ENCODE measurements at regions not wholly inside any gene's neighbourhood (a gene's known extent, or its start where the extent isn't known, plus 50 kb on each side); places are given as distances from the start of the nearest gene placed in this dataset.

DNA sequence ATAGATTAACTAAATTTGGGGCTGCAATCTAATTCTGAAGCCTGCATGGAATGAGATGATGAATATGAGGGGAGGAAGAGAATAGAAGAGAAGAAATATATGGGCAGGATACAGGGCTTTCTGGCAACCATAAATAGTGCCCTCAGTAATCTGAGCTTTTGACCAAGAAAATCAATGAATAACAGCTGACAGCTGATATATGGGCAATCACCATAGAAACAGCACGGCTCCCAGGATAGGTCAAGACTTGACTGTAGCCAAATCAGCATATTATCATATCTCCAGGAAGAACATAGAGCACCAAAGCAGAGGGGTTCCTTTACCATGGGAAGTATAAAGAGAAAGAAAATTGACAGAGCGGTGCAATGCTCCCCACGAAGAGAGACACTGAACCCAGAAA lies 643.8 kb upstream of the TENM4 start:
- TF ChIP-seq, protein P1, sequence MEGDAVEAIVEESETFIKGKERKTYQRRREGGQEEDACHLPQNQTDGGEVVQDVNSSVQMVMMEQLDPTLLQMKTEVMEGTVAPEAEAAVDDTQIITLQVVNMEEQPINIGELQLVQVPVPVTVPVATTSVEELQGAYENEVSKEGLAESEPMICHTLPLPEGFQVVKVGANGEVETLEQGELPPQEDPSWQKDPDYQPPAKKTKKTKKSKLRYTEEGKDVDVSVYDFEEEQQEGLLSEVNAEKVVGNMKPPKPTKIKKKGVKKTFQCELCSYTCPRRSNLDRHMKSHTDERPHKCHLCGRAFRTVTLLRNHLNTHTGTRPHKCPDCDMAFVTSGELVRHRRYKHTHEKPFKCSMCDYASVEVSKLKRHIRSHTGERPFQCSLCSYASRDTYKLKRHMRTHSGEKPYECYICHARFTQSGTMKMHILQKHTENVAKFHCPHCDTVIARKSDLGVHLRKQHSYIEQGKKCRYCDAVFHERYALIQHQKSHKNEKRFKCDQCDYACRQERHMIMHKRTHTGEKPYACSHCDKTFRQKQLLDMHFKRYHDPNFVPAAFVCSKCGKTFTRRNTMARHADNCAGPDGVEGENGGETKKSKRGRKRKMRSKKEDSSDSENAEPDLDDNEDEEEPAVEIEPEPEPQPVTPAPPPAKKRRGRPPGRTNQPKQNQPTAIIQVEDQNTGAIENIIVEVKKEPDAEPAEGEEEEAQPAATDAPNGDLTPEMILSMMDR (conservative IDR thresholded peaks at IDR 0.05; ENCODE audit: low read depth, low read length), result no peak
- TF ChIP-seq EZH2phosphoT487 (IDR thresholded peaks at IDR 0.05; ENCODE audit: borderline replicate concordance, low read length), result no peak
- no peak for TF ChIP-seq EZH2 (IDR thresholded peaks at IDR 0.05; ENCODE audit: low read length, unreplicated experiment)
- H3K9me2 ChIP-seq (replicated peaks; ENCODE audit: low read length), result no peaks in the 10 kb centered on the region
- no peak overlapping the region for H3K27ac ChIP-seq (ENCODE audit: low read length)
- H3K36me3 ChIP-seq (ENCODE audit: low read depth, low read length), result no peaks in the 10 kb centered on the region
- H3K79me2 ChIP-seq (ENCODE audit: low read length), result no peaks in the 10 kb centered on the region
- H2AFZ ChIP-seq (ENCODE audit: low read length), result no peak overlapping the region
- H3K9ac ChIP-seq (ENCODE audit: low read length), result no peak overlapping the region
- H3K4me2 ChIP-seq (ENCODE audit: low read length), result no peak overlapping the region
- H3K27me3 ChIP-seq (ENCODE audit: low read length), result no peaks in the 10 kb centered on the region
- 0 out of 2 replicates have a peak, but pooled peaks cover 2% of the 10 kb centered on the region for H3K9me3 ChIP-seq (ENCODE audit: low read length)
- no peak overlapping the region for H3K4me3 ChIP-seq (ENCODE audit: low read length)
- ChIA-PET CTCF (no interaction called here), POLR2A (ENCODE audit: unreplicated experiment) (no interaction called here)
- DNase-seq, result no peak
- BruUV-seq (replicated peaks), result no TSS peak
- no peak for ATAC-seq
- no peaks in the 10 kb centered on the region for H4K20me1 ChIP-seq (ENCODE audit: low read length)
- no peaks in the 10 kb centered on the region for H3F3A ChIP-seq (ENCODE audit: low read length, unreplicated experiment)
- no peaks in the 10 kb centered on the region for H3K4me1 ChIP-seq (ENCODE audit: insufficient read depth, low read length)
- intact Hi-C loops (cut with micrococcal nuclease), result no loop called here

DNA sequence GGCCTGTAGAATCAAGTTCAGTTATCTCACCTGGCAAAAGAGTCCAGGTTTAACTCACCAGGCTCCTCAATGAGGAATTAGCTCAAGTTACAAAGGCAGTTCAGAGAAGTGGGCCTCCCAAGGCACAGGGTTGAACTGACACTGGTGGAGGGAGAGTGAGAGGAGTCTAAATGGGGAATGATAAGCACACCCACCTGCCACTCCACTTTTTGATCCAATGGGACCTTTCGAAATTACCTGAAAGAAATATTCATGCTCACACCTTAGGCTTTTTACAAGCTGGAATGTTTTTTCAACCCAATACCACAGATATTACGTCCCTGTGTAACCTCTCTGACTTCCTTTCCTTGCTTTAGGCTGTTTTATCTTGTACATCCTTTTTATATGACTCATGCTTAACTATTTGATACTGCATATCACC lies 642.7 kb upstream of the TENM4 start:
- H3K9me3 ChIP-seq (ENCODE audit: low read length), result 0 out of 2 replicates have a peak, but pooled peaks cover 5% of the 10 kb centered on the region
- no peak overlapping the region for H3K9ac ChIP-seq (ENCODE audit: low read length)
- ATAC-seq (no peak), DNase-seq (peak; percentile 41)
- H2AFZ ChIP-seq (ENCODE audit: low read length), result no peak overlapping the region
- CTCF ChIA-PET, result no interaction called here
- intact Hi-C loops (cut with micrococcal nuclease), result no loop called here
- TF ChIP-seq, protein P1 (conservative IDR thresholded peaks at IDR 0.05; ENCODE audit: low read depth, low read length), result no peak
- TF ChIP-seq EZH2phosphoT487 (IDR thresholded peaks at IDR 0.05; ENCODE audit: borderline replicate concordance, low read length) (no peak), EZH2 (IDR thresholded peaks at IDR 0.05; ENCODE audit: low read length, unreplicated experiment) (no peak)
- no peaks in the 10 kb centered on the region for H3K4me1 ChIP-seq (ENCODE audit: insufficient read depth, low read length)
- H3K36me3 ChIP-seq (ENCODE audit: low read depth, low read length), result no peaks in the 10 kb centered on the region
- H3K4me3 ChIP-seq (ENCODE audit: low read length), result no peak overlapping the region
- H3K27me3 ChIP-seq (ENCODE audit: low read length), result no peaks in the 10 kb centered on the region
- no peak overlapping the region for H3K4me2 ChIP-seq (ENCODE audit: low read length)
- H3K79me2 ChIP-seq (ENCODE audit: low read length), result no peaks in the 10 kb centered on the region
- no peaks in the 10 kb centered on the region for H3F3A ChIP-seq (ENCODE audit: low read length, unreplicated experiment)
- no peaks in the 10 kb centered on the region for H4K20me1 ChIP-seq (ENCODE audit: low read length)
- no peaks in the 10 kb centered on the region for H3K9me2 ChIP-seq (replicated peaks; ENCODE audit: low read length)
- POLR2A ChIA-PET (ENCODE audit: unreplicated experiment), result no interaction called here
- BruUV-seq (replicated peaks), result no TSS peak
- H3K27ac ChIP-seq (ENCODE audit: low read length), result no peak overlapping the region

DNA sequence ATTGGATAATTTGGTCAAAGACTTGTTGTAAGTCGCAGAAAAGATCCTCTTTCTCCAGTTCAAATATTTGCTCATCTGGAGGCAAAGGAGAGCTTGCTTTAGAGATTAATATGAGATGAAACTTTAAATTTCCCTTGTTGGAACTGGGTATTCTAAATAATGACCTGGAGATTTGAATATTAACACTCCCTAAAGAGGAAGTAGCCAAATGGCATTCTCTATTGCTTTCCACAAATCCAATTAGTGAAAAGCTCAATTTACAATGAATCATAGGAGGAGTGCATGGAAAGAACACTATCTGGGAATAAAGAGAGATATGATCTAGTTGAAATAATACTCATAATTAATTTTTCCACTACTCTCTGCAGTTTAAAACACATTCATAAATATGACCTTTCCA lies 641.6 kb upstream of the TENM4 start:
- no peak overlapping the region for H3K4me2 ChIP-seq (ENCODE audit: low read length)
- TF ChIP-seq EZH2 (IDR thresholded peaks at IDR 0.05; ENCODE audit: low read length, unreplicated experiment) (no peak), EZH2phosphoT487 (IDR thresholded peaks at IDR 0.05; ENCODE audit: borderline replicate concordance, low read length) (no peak)
- TF ChIP-seq, protein P1 (conservative IDR thresholded peaks at IDR 0.05; ENCODE audit: low read depth, low read length), result no peak
- no peaks in the 10 kb centered on the region for H3F3A ChIP-seq (ENCODE audit: low read length, unreplicated experiment)
- H3K9me2 ChIP-seq (replicated peaks; ENCODE audit: low read length), result no peaks in the 10 kb centered on the region
- H3K27ac ChIP-seq (ENCODE audit: low read length), result no peak overlapping the region
- H3K79me2 ChIP-seq (ENCODE audit: low read length), result no peaks in the 10 kb centered on the region
- CTCF ChIA-PET, result no interaction called here
- no peak for ATAC-seq
- H3K9me3 ChIP-seq (ENCODE audit: low read length), result 0 out of 2 replicates have a peak, but pooled peaks cover 5% of the 10 kb centered on the region
- no peak overlapping the region for H3K9ac ChIP-seq (ENCODE audit: low read length)
- no peaks in the 10 kb centered on the region for H3K36me3 ChIP-seq (ENCODE audit: low read depth, low read length)
- no peaks in the 10 kb centered on the region for H4K20me1 ChIP-seq (ENCODE audit: low read length)
- POLR2A ChIA-PET (ENCODE audit: unreplicated experiment), result no interaction called here
- BruUV-seq (replicated peaks), result no TSS peak
- H3K27me3 ChIP-seq (ENCODE audit: low read length), result no peaks in the 10 kb centered on the region
- no peak overlapping the region for H2AFZ ChIP-seq (ENCODE audit: low read length)
- no peak overlapping the region for H3K4me3 ChIP-seq (ENCODE audit: low read length)
- no peaks in the 10 kb centered on the region for H3K4me1 ChIP-seq (ENCODE audit: insufficient read depth, low read length)
- no peak for DNase-seq
- intact Hi-C loops (cut with micrococcal nuclease), result no loop called here

Measured in PC-3 (cell line).